Neural cell (in vitro differentiated cells): ENCODE measurements at regions not wholly inside any gene's neighbourhood (a gene's known extent, or its start where the extent isn't known, plus 50 kb on each side); places are given as distances from the start of the nearest gene placed in this dataset.

ENCODE experiments used
- H2AFZ ChIP-seq: fragments of 200-600, 300-800 bp; sonication (generic), shearing (Covaris generic); 2 replicates; pipeline ENCODE4 v1.6.0; 2014; ENCODE audit warnings: low read depth, mild to moderate bottlenecking, antibody characterized with exemption, low read length, moderate library complexity
- H3F3A ChIP-seq: fragments of 200-600 bp; shearing (Covaris generic); 2 replicates; pipeline ENCODE4 v1.6.1; 2016; ENCODE audit warnings: mild to moderate bottlenecking, moderate library complexity, mixed read lengths, antibody characterized with exemption, low read length; ENCODE audit not compliant: insufficient read depth, poor library complexity, severe bottlenecking
- H3K27ac ChIP-seq: fragments of 200-600, 300-800 bp; sonication (generic), shearing (Covaris generic); 2 replicates; pipeline ENCODE4 v1.5.1; 2014; ENCODE audit warnings: mild to moderate bottlenecking, low read length, moderate library complexity
- H3K27me3 ChIP-seq: fragments of 300-800, 200-600 bp; sonication (generic), shearing (Covaris generic); 2 replicates; pipeline ENCODE4 v1.6.0; 2014; ENCODE audit warnings: mild to moderate bottlenecking, low read depth, low read length, moderate library complexity; ENCODE audit not compliant: insufficient read depth
- H3K36me3 ChIP-seq: fragments of 300-800, 200-600 bp; sonication (generic), shearing (Covaris generic); 2 replicates; pipeline ENCODE4 v1.5.1; 2014; ENCODE audit warnings: mild to moderate bottlenecking, antibody characterized with exemption, low read length, moderate library complexity; ENCODE audit not compliant: insufficient read depth
- H3K4me2 ChIP-seq: fragments of 300-800, 200-600 bp; sonication (generic), shearing (Covaris generic); 2 replicates; pipeline ENCODE4 v1.6.0; 2014; ENCODE audit warnings: mild to moderate bottlenecking, low read length
- H3K4me3 ChIP-seq: fragments of 300-800, 200-600 bp; sonication (generic), shearing (Covaris generic); 2 replicates; pipeline ENCODE4 v1.5.1; 2014; ENCODE audit warnings: mild to moderate bottlenecking, low read length, moderate library complexity
- H3K79me2 ChIP-seq: fragments of 200-600 bp; shearing (Covaris generic); replicated peaks from 2 replicates; pipeline ENCODE4 v1.6.0; 2014; ENCODE audit warnings: mild to moderate bottlenecking, low read length, moderate library complexity; ENCODE audit not compliant: insufficient read depth
- H3K9ac ChIP-seq: fragments of 300-800, 200-600 bp; sonication (generic), shearing (Covaris generic); 2 replicates; pipeline ENCODE4 v1.6.1; 2016; ENCODE audit warnings: mild to moderate bottlenecking, low read length, mixed read lengths
- H3K9me2 ChIP-seq: fragments of 200-600 bp; shearing (Covaris generic); 2 replicates; pipeline ENCODE4 v1.6.1; 2016; ENCODE audit warnings: mild to moderate bottlenecking, low read length, mixed read lengths; ENCODE audit not compliant: insufficient read depth
- H3K9me3 ChIP-seq: fragments of 200-600, 300-800 bp; sonication (generic), shearing (Covaris generic); 2 replicates; pipeline ENCODE4 v1.6.1; 2016; ENCODE audit warnings: mild to moderate bottlenecking, mixed run types, low read length, moderate library complexity, mixed read lengths
- H4K20me1 ChIP-seq: fragments of 200-600 bp; shearing (Covaris generic); 2 replicates; pipeline ENCODE4 v1.6.1; 2016; ENCODE audit warnings: mild to moderate bottlenecking, mixed run types; ENCODE audit not compliant: insufficient read depth
- EP300 ChIP-seq: fragments of 450-650 bp; conservative IDR thresholded peaks from 2 replicates; pipeline ENCODE4 v1.6.1; 2014; ENCODE audit warnings: antibody characterized with exemption, mild to moderate bottlenecking, moderate library complexity; ENCODE audit not compliant: poor library complexity, severe bottlenecking
- EZH2 ChIP-seq: fragments of 200-600, 300-800 bp; shearing (Covaris generic), sonication (generic); IDR thresholded peaks from 2 replicates; pipeline ENCODE4 v1.6.1; 2014; ENCODE audit warnings: antibody characterized with exemption, low read length, borderline replicate concordance, mild to moderate bottlenecking; ENCODE audit not compliant: insufficient read depth, poor library complexity, severe bottlenecking
- MXI1 ChIP-seq: fragments of 450-650 bp; conservative IDR thresholded peaks from 2 replicates; pipeline ENCODE4 v1.6.1; 2014; ENCODE audit warnings: antibody characterized with exemption, mild to moderate bottlenecking; ENCODE audit not compliant: poor library complexity, severe bottlenecking
- POLR2AphosphoS5 ChIP-seq: IDR thresholded peaks from 2 replicates; pipeline ENCODE4 v1.6.1; 2012
- RAD21 ChIP-seq: fragments of 450-650 bp; conservative IDR thresholded peaks from 2 replicates; pipeline ENCODE4 v1.6.1; 2014; ENCODE audit warnings: antibody characterized with exemption, mild to moderate bottlenecking, moderate library complexity
- SMC3 ChIP-seq: fragments of 450-650 bp; conservative IDR thresholded peaks from 2 replicates; pipeline ENCODE4 v1.6.1; 2014; ENCODE audit warnings: antibody characterized with exemption, mild to moderate bottlenecking, moderate library complexity; ENCODE audit not compliant: poor library complexity
- TAF1 ChIP-seq: IDR thresholded peaks from 2 replicates; pipeline ENCODE4 v1.6.1; 2012; ENCODE audit warnings: low read depth
- TF ChIP-seq, protein P1 (sequence below): IDR thresholded peaks from 2 replicates; pipeline ENCODE4 v1.6.1; 2012; ENCODE audit warnings: borderline replicate concordance
- TF ChIP-seq, protein P2 (sequence below): fragments of 450-650 bp; IDR thresholded peaks from 2 replicates; pipeline ENCODE4 v1.5.1; 2014; ENCODE audit warnings: antibody characterized with exemption, mild to moderate bottlenecking, moderate library complexity; ENCODE audit not compliant: poor library complexity, severe bottlenecking

DNA sequence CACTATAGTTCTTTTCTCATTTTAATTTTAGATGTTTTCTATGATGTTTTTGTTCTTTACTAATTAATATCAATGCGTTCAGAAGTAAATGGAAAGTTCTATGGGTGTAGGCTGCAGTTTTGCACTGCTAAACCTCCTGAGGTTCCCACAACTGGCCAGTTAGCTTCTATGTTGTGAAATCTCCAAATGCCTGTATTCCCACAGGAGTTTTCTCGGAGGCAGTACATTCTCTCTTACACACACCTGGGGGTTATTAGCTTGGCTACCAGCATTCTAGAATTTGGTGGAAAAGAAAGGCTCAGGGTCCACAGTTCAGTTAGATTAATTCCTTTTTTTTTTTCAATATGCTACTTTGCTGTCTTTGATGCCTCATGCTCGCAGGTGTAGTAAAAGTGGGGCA, 216.9 kb upstream of the NRIP1 start:
- H3K4me2 ChIP-seq, result no peak overlapping the region
- no peaks in the 10 kb centered on the region for H4K20me1 ChIP-seq
- H3K9me3 ChIP-seq, result no peaks in the 10 kb centered on the region
- no peak overlapping the region for H3K27ac ChIP-seq
- no peaks in the 10 kb centered on the region for H3K9me2 ChIP-seq
- no peaks in the 10 kb centered on the region for H3K79me2 ChIP-seq
- no peak overlapping the region for H3K4me3 ChIP-seq
- no peaks in the 10 kb centered on the region for H3K36me3 ChIP-seq
- no peaks in the 10 kb centered on the region for H3F3A ChIP-seq
- no peak overlapping the region for H3K9ac ChIP-seq
- TF ChIP-seq, protein P1, sequence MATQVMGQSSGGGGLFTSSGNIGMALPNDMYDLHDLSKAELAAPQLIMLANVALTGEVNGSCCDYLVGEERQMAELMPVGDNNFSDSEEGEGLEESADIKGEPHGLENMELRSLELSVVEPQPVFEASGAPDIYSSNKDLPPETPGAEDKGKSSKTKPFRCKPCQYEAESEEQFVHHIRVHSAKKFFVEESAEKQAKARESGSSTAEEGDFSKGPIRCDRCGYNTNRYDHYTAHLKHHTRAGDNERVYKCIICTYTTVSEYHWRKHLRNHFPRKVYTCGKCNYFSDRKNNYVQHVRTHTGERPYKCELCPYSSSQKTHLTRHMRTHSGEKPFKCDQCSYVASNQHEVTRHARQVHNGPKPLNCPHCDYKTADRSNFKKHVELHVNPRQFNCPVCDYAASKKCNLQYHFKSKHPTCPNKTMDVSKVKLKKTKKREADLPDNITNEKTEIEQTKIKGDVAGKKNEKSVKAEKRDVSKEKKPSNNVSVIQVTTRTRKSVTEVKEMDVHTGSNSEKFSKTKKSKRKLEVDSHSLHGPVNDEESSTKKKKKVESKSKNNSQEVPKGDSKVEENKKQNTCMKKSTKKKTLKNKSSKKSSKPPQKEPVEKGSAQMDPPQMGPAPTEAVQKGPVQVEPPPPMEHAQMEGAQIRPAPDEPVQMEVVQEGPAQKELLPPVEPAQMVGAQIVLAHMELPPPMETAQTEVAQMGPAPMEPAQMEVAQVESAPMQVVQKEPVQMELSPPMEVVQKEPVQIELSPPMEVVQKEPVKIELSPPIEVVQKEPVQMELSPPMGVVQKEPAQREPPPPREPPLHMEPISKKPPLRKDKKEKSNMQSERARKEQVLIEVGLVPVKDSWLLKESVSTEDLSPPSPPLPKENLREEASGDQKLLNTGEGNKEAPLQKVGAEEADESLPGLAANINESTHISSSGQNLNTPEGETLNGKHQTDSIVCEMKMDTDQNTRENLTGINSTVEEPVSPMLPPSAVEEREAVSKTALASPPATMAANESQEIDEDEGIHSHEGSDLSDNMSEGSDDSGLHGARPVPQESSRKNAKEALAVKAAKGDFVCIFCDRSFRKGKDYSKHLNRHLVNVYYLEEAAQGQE, result no peak
- TF ChIP-seq EP300, result no peak
- no peak for TF ChIP-seq TAF1
- no peak for TF ChIP-seq SMC3
- TF ChIP-seq EZH2, result no peak
- no peaks in the 10 kb centered on the region for H3K27me3 ChIP-seq
- no peak overlapping the region for H2AFZ ChIP-seq

DNA sequence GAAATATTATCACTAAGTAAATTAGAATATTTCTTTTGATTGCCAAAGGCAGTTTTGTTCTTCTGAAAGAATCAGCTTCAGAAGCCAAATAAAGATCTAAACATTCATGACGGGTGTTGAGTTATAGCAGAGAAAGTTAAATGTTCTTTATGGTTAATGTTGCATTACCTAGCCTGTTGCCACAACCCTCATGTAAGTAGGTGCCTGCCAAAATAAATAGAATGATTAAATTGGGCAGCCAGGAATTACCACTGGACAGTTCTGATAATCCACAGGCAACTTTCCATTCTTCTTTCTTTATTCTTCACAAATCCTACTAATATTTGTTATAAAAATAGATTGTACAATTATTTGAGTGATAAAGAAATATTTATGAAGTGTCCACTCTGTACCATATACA, 217.9 kb upstream of the NRIP1 start:
- H3K4me3 ChIP-seq, result no peak overlapping the region
- no peak overlapping the region for H3K27ac ChIP-seq
- no peaks in the 10 kb centered on the region for H3K36me3 ChIP-seq
- no peaks in the 10 kb centered on the region for H3K27me3 ChIP-seq
- no peaks in the 10 kb centered on the region for H3K9me2 ChIP-seq
- H4K20me1 ChIP-seq, result no peaks in the 10 kb centered on the region
- no peak overlapping the region for H3K4me2 ChIP-seq
- TF ChIP-seq SMC3, result no peak
- H3F3A ChIP-seq, result no peaks in the 10 kb centered on the region
- H3K9ac ChIP-seq, result no peak overlapping the region
- no peaks in the 10 kb centered on the region for H3K79me2 ChIP-seq
- H3K9me3 ChIP-seq, result no peaks in the 10 kb centered on the region
- H2AFZ ChIP-seq, result no peak overlapping the region

DNA sequence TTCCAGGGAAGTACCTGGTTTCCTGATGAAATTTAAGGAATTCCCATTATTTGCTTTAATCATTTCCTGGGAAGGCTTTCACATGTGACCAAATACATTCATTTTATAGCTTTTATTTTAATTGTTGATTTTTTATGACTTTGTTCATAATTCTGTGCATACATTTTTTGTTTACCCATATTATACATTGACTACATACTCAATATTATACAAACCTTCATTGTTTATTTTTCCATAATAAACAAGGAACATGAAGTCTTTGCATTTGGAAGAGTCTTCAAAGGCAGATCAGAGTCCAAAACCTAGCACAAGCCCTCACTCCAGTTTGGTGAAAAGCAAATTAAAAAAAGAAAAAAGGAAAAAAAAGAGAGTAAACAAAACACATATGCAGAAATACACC, 218.3 kb upstream of the NRIP1 start:
- H3F3A ChIP-seq, result no peaks in the 10 kb centered on the region
- H3K27me3 ChIP-seq, result no peaks in the 10 kb centered on the region
- no peak overlapping the region for H3K27ac ChIP-seq
- no peaks in the 10 kb centered on the region for H3K36me3 ChIP-seq
- H3K4me3 ChIP-seq, result no peak overlapping the region
- H3K9me3 ChIP-seq, result no peaks in the 10 kb centered on the region
- H2AFZ ChIP-seq, result no peak overlapping the region
- TF ChIP-seq, protein P1, result no peak
- TF ChIP-seq SMC3, result no peak
- TF ChIP-seq EP300, result no peak
- TF ChIP-seq, protein P2, sequence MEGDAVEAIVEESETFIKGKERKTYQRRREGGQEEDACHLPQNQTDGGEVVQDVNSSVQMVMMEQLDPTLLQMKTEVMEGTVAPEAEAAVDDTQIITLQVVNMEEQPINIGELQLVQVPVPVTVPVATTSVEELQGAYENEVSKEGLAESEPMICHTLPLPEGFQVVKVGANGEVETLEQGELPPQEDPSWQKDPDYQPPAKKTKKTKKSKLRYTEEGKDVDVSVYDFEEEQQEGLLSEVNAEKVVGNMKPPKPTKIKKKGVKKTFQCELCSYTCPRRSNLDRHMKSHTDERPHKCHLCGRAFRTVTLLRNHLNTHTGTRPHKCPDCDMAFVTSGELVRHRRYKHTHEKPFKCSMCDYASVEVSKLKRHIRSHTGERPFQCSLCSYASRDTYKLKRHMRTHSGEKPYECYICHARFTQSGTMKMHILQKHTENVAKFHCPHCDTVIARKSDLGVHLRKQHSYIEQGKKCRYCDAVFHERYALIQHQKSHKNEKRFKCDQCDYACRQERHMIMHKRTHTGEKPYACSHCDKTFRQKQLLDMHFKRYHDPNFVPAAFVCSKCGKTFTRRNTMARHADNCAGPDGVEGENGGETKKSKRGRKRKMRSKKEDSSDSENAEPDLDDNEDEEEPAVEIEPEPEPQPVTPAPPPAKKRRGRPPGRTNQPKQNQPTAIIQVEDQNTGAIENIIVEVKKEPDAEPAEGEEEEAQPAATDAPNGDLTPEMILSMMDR, result no peak
- TF ChIP-seq TAF1, result no peak
- TF ChIP-seq EZH2, result no peak
- TF ChIP-seq RAD21, result no peak
- TF ChIP-seq POLR2AphosphoS5, result no peak
- no peak for TF ChIP-seq MXI1
- no peak overlapping the region for H3K9ac ChIP-seq
- no peaks in the 10 kb centered on the region for H3K9me2 ChIP-seq
- no peaks in the 10 kb centered on the region for H4K20me1 ChIP-seq
- H3K79me2 ChIP-seq, result no peaks in the 10 kb centered on the region
- H3K4me2 ChIP-seq, result no peak overlapping the region
